ENCODE measurements at regions not wholly inside any gene's neighbourhood (a gene's known extent, or its start where the extent isn't known, plus 50 kb on each side); places are given as distances from the start of the nearest gene placed in this dataset.
"Not testable (repeated sequence)": the region's sequence is repeated elsewhere in the genome, so short reads cannot be mapped to it uniquely, and the experiment has no call there.

- H3K4me1 ChIP-seq (ENCODE audit: insufficient read depth, low read length, poor library complexity, severe bottlenecking) = no peaks in the 10 kb centered on the region
- H3K27me3 ChIP-seq (replicated peaks; ENCODE audit: insufficient read depth, low read depth, low read length, poor library complexity) = no peaks in the 10 kb centered on the region
- BruUV-seq (replicated peaks) = no TSS peak
- DNase-seq (ENCODE audit: low spot score) = peak; percentile 58
- TF ChIP-seq CTCF (conservative IDR thresholded peaks at IDR 0.05; ENCODE audit: low read depth, low read length) = no peak
- TF ChIP-seq EZH2 (IDR thresholded peaks at IDR 0.05; ENCODE audit: borderline replicate concordance, low read depth, low read length, poor library complexity, severe bottlenecking) = no peak
- intact Hi-C loops (cut with micrococcal nuclease; ENCODE audit: unreplicated experiment) = no loop called here
- no peaks in the 10 kb centered on the region for H3K9me3 ChIP-seq (ENCODE audit: low read depth, low read length, poor library complexity, severe bottlenecking)
- CTCF ChIA-PET = no interaction called here
- H3K27ac ChIP-seq (ENCODE audit: low read depth, low read length, poor library complexity, severe bottlenecking) = no peak overlapping the region
- no peak overlapping the region for H3K4me3 ChIP-seq (ENCODE audit: low read depth, low read length, poor library complexity, severe bottlenecking)
- POLR2A ChIA-PET (ENCODE audit: low non-redundant PET) = no interaction called here
- no peaks in the 10 kb centered on the region for H3K36me3 ChIP-seq (ENCODE audit: insufficient read depth, low read length, poor library complexity, severe bottlenecking)
Observed at GRCh38 chr10:37067576-37067975, 57.8 kb upstream of the ANKRD30A start.

- H3K27me3 ChIP-seq (replicated peaks; ENCODE audit: insufficient read depth, low read depth, low read length, poor library complexity); H3K4me3 ChIP-seq (ENCODE audit: low read depth, low read length, poor library complexity, severe bottlenecking); DNase-seq (ENCODE audit: low spot score); H3K4me1 ChIP-seq (ENCODE audit: insufficient read depth, low read length, poor library complexity, severe bottlenecking); intact Hi-C loops (cut with micrococcal nuclease; ENCODE audit: unreplicated experiment); H3K36me3 ChIP-seq (ENCODE audit: insufficient read depth, low read length, poor library complexity, severe bottlenecking); H3K27ac ChIP-seq (ENCODE audit: low read depth, low read length, poor library complexity, severe bottlenecking); BruUV-seq (replicated peaks); H3K9me3 ChIP-seq (ENCODE audit: low read depth, low read length, poor library complexity, severe bottlenecking); CTCF ChIA-PET; POLR2A ChIA-PET (ENCODE audit: low non-redundant PET): not testable (repeated sequence)
Observed at GRCh38 chr10:37062296-37062695, 63.1 kb upstream of the ANKRD30A start.

- no peak for DNase-seq (ENCODE audit: low spot score)
- Histone ChIP-seq H3K36me3 (ENCODE audit: insufficient read depth, low read length, poor library complexity, severe bottlenecking) (no peaks in the 10 kb centered on the region), H3K9me3 (ENCODE audit: low read depth, low read length, poor library complexity, severe bottlenecking) (no peaks in the 10 kb centered on the region), H3K27me3 (replicated peaks; ENCODE audit: insufficient read depth, low read depth, low read length, poor library complexity) (peaks cover 4% of the 10 kb centered on the region), H3K4me3 (ENCODE audit: low read depth, low read length, poor library complexity, severe bottlenecking) (no peak overlapping the region), H3K4me1 (ENCODE audit: insufficient read depth, low read length, poor library complexity, severe bottlenecking) (no peaks in the 10 kb centered on the region), H3K27ac (ENCODE audit: low read depth, low read length, poor library complexity, severe bottlenecking) (no peak overlapping the region)
- intact Hi-C loops (cut with micrococcal nuclease; ENCODE audit: unreplicated experiment) = no loop called here
- POLR2A ChIA-PET (ENCODE audit: low non-redundant PET) = no interaction called here
- TF ChIP-seq CTCF (conservative IDR thresholded peaks at IDR 0.05; ENCODE audit: low read depth, low read length) (no peak), EZH2 (IDR thresholded peaks at IDR 0.05; ENCODE audit: borderline replicate concordance, low read depth, low read length, poor library complexity, severe bottlenecking) (no peak)
- BruUV-seq (replicated peaks) = no TSS peak
- CTCF ChIA-PET = no interaction called here
Observed at GRCh38 chr10:37057261-37057660, 68.1 kb upstream of the ANKRD30A start.

GRCh38 chr10:37053476-37053875 lies 71.9 kb upstream of the ANKRD30A start:
- H3K36me3 ChIP-seq (ENCODE audit: insufficient read depth, low read length, poor library complexity, severe bottlenecking) = no peaks in the 10 kb centered on the region
- no peak for DNase-seq (ENCODE audit: low spot score)
- TF ChIP-seq CTCF (conservative IDR thresholded peaks at IDR 0.05; ENCODE audit: low read depth, low read length) (no peak), EZH2 (IDR thresholded peaks at IDR 0.05; ENCODE audit: borderline replicate concordance, low read depth, low read length, poor library complexity, severe bottlenecking) (no peak)
- H3K27me3 ChIP-seq (replicated peaks; ENCODE audit: insufficient read depth, low read depth, low read length, poor library complexity) = peaks cover 4% of the 10 kb centered on the region
- H3K9me3 ChIP-seq (ENCODE audit: low read depth, low read length, poor library complexity, severe bottlenecking) = no peaks in the 10 kb centered on the region
- ChIA-PET CTCF (no interaction called here), POLR2A (ENCODE audit: low non-redundant PET) (no interaction called here)
- no TSS peak for BruUV-seq (replicated peaks)
- no peak overlapping the region for H3K4me3 ChIP-seq (ENCODE audit: low read depth, low read length, poor library complexity, severe bottlenecking)
- H3K27ac ChIP-seq (ENCODE audit: low read depth, low read length, poor library complexity, severe bottlenecking) = no peak overlapping the region
- no peaks in the 10 kb centered on the region for H3K4me1 ChIP-seq (ENCODE audit: insufficient read depth, low read length, poor library complexity, severe bottlenecking)
- intact Hi-C loops (cut with micrococcal nuclease; ENCODE audit: unreplicated experiment) = no loop called here

GRCh38 chr10:37049982-37050381 lies 75.4 kb upstream of the ANKRD30A start:
- POLR2A ChIA-PET (ENCODE audit: low non-redundant PET); H3K36me3 ChIP-seq (ENCODE audit: insufficient read depth, low read length, poor library complexity, severe bottlenecking); H3K4me1 ChIP-seq (ENCODE audit: insufficient read depth, low read length, poor library complexity, severe bottlenecking); H3K27me3 ChIP-seq (replicated peaks; ENCODE audit: insufficient read depth, low read depth, low read length, poor library complexity); H3K9me3 ChIP-seq (ENCODE audit: low read depth, low read length, poor library complexity, severe bottlenecking); CTCF ChIA-PET; H3K4me3 ChIP-seq (ENCODE audit: low read depth, low read length, poor library complexity, severe bottlenecking); H3K27ac ChIP-seq (ENCODE audit: low read depth, low read length, poor library complexity, severe bottlenecking); BruUV-seq (replicated peaks); DNase-seq (ENCODE audit: low spot score); intact Hi-C loops (cut with micrococcal nuclease; ENCODE audit: unreplicated experiment): not testable (repeated sequence)

GRCh38 chr10:37044319-37044718 lies 81.1 kb upstream of the ANKRD30A start:
- CTCF ChIA-PET; intact Hi-C loops (cut with micrococcal nuclease; ENCODE audit: unreplicated experiment); H3K27ac ChIP-seq (ENCODE audit: low read depth, low read length, poor library complexity, severe bottlenecking); H3K4me1 ChIP-seq (ENCODE audit: insufficient read depth, low read length, poor library complexity, severe bottlenecking); BruUV-seq (replicated peaks); H3K36me3 ChIP-seq (ENCODE audit: insufficient read depth, low read length, poor library complexity, severe bottlenecking); DNase-seq (ENCODE audit: low spot score); H3K27me3 ChIP-seq (replicated peaks; ENCODE audit: insufficient read depth, low read depth, low read length, poor library complexity); H3K4me3 ChIP-seq (ENCODE audit: low read depth, low read length, poor library complexity, severe bottlenecking); POLR2A ChIA-PET (ENCODE audit: low non-redundant PET); H3K9me3 ChIP-seq (ENCODE audit: low read depth, low read length, poor library complexity, severe bottlenecking): not testable (repeated sequence)

All from A673 (cell line).